GM12878 (cell line): ENCODE measurements at regions not wholly inside any gene's neighbourhood (a gene's known extent, or its start where the extent isn't known, plus 50 kb on each side); places are given as distances from the start of the nearest gene placed in this dataset.
"Not testable (repeated sequence)": the region's sequence is repeated elsewhere in the genome, so short reads cannot be mapped to it uniquely, and the experiment has no call there.

ENCODE experiments used
- ATAC-seq: fragments of 200-7000 bp; cut with Tn5 transposase; 3 replicates; pipeline ENCODE4 v1.9.1; 2020; ENCODE audit warnings: mild to moderate bottlenecking, moderate library complexity
- BruUV-seq: library from RNA; stranded (reverse); fragments of 400-500 nt; replicated peaks from 2 replicates; lab custom pipeline; 2021; lab: Mats Ljungman, UMichigan
- CTCF ChIA-PET: fragments of 300-600 bp; sonication (Branson Sonifier 250); formaldehyde crosslinking; extraction: SDS; loops from one replicate; lab custom pipeline; 2021; ENCODE audit warnings: inconsistent platforms; lab: Yijun Ruan, JAX
- POLR2A ChIA-PET: fragments of 350-600 bp; formaldehyde crosslinking; extraction: SDS; loops from one replicate; lab custom pipeline; 2021; ENCODE audit warnings: inconsistent platforms; lab: Charles Lee
- RAD21 ChIA-PET: fragments of 300-600 bp; sonication (Branson Sonifier 250); formaldehyde crosslinking; loops from one replicate; lab custom pipeline; 2023; ENCODE audit warnings: antibody characterized with exemption; ENCODE audit not compliant: unreplicated experiment; lab: Charles Lee
- SMC1A ChIA-PET: fragments of 300-600 bp; sonication (Branson Sonifier 250); formaldehyde crosslinking; loops from one replicate; lab custom pipeline; 2023; ENCODE audit not compliant: unreplicated experiment, uncharacterized antibody; lab: Charles Lee
- DNase-seq: peaks from one replicate; pipeline ENCODE4 v3.0.0-alpha.2; 2011; ENCODE audit warnings: low read depth, low spot score
- FAIRE-seq: peaks from 3 replicates; lab custom pipeline; 2011; peaks lifted over from hg19 to GRCh38; lab: Jason Lieb, UNC
- H2AFZ ChIP-seq: 2 replicates; pipeline ENCODE4 v1.6.0; 2011; ENCODE audit warnings: low read depth, low read length, control low read depth; ENCODE audit not compliant: control insufficient read depth
- H3K27ac ChIP-seq: 2 replicates; pipeline ENCODE4 v1.5.1; 2011; ENCODE audit warnings: control low read depth; ENCODE audit not compliant: control insufficient read depth, insufficient read depth
- H3K27me3 ChIP-seq, 2 experiments: replicated peaks in 1 of 2; 2 replicates each; pipeline versions ENCODE4 v1.6.0 to v1.6.1; 2011; ENCODE audit warnings: low read length in 1 of 2; ENCODE audit not compliant: control insufficient read depth in 2 of 2, insufficient read depth in 2 of 2
- H3K36me3 ChIP-seq, 2 experiments: 2 replicates each; pipeline ENCODE4 v1.5.1; 2011; ENCODE audit warnings: low read length in 1 of 2; ENCODE audit not compliant: control insufficient read depth in 2 of 2, insufficient read depth in 2 of 2
- H3K4me1 ChIP-seq: 2 replicates; pipeline ENCODE4 v1.6.1; 2011; ENCODE audit warnings: mild to moderate bottlenecking, low read length, moderate library complexity, mixed read lengths; ENCODE audit not compliant: control insufficient read depth, insufficient read depth
- H3K4me2 ChIP-seq: 2 replicates; pipeline ENCODE4 v1.6.0; 2011; ENCODE audit warnings: control low read depth; ENCODE audit not compliant: control insufficient read depth, insufficient read depth
- H3K4me3 ChIP-seq: fragments of 200-600 bp; sonication (generic); 2 replicates; pipeline ENCODE4 v1.5.1; 2016
- H3K79me2 ChIP-seq: 2 replicates; pipeline ENCODE4 v1.6.0; 2011; ENCODE audit warnings: low read length; ENCODE audit not compliant: control insufficient read depth, insufficient read depth
- H3K9ac ChIP-seq: 2 replicates; pipeline ENCODE4 v1.8.0; 2011; ENCODE audit warnings: low read length, control low read depth, mixed read lengths; ENCODE audit not compliant: control insufficient read depth, insufficient read depth
- H3K9me3 ChIP-seq: replicated peaks from 3 replicates; pipeline ENCODE4 v1.5.1; 2011; ENCODE audit warnings: mild to moderate bottlenecking, low read length; ENCODE audit not compliant: control insufficient read depth, insufficient read depth
- H4K20me1 ChIP-seq: 2 replicates; pipeline ENCODE4 v1.6.0; 2011; ENCODE audit not compliant: control insufficient read depth, insufficient read depth
- EGR1 ChIP-seq, 2 experiments: IDR thresholded peaks; 1 replicate in 1 of 2; 2 replicates in 1 of 2; pipeline ENCODE4 v1.6.1; 2011 to 2012; ENCODE audit warnings: low read depth in 2 of 2, low read length in 2 of 2, borderline replicate concordance in 1 of 2, mild to moderate bottlenecking in 1 of 2, moderate library complexity in 1 of 2
- NFYB ChIP-seq: IDR thresholded peaks from 2 replicates; pipeline ENCODE4 v1.6.1; 2011; ENCODE audit warnings: low read depth, mild to moderate bottlenecking, low read length, improper control_type of control experiment, moderate library complexity; ENCODE audit not compliant: insufficient read depth
- RAD21 ChIP-seq: IDR thresholded peaks from 2 replicates; pipeline ENCODE4 v1.6.1; 2011; ENCODE audit warnings: mild to moderate bottlenecking, low read depth, low read length, moderate library complexity; ENCODE audit not compliant: insufficient read depth
- TCF12 ChIP-seq: IDR thresholded peaks from 2 replicates; pipeline ENCODE4 v1.6.1; 2011; ENCODE audit warnings: low read depth, mild to moderate bottlenecking, low read length
- WGBS: methylation state at CpG from one replicate; pipeline ENCODE4 v1.1.6; 2016; ENCODE audit warnings: low lambda C conversion rate; ENCODE audit not compliant: insufficient replicate concordance, insufficient coverage; ENCODE audit errors: missing lambda C conversion rate; 5-methylcytosine and 5-hydroxymethylcytosine counted together
- in situ Hi-C: fragments of 300-500 bp; cut with MboI; formaldehyde crosslinking; loops from 9 replicates; pipeline ENCODE4 v1.14.3; 2018; ENCODE audit warnings: mixed read lengths
- intact Hi-C: fragments of 100-400 bp; cut with micrococcal nuclease; formaldehyde crosslinking; loops from one replicate; pipeline ENCODE4 v1.14.2; 2022; ENCODE audit not compliant: unreplicated experiment

- no peak overlapping the region for H3K4me2 ChIP-seq
- no peak overlapping the region for H3K27ac ChIP-seq
- H3K4me1 ChIP-seq = no peaks in the 10 kb centered on the region
- TF ChIP-seq TCF12 (no peak), EGR1 (IDR thresholded peaks at IDR 0.05; ENCODE audit: borderline replicate concordance in 1 of 2, low read depth in 2 of 2, low read length in 2 of 2) (no peak)
- TF ChIP-seq, all 136 proteins: peak for 0
- in situ Hi-C loops = no loop called here
- Histone ChIP-seq H2AFZ (no peak overlapping the region), H3K4me3 (no peak overlapping the region), H3K27me3 (no peaks in the 10 kb centered on the region), H3K79me2 (no peaks in the 10 kb centered on the region), H3K9ac (no peak overlapping the region), H4K20me1 (no peaks in the 10 kb centered on the region), H3K9me3 (no peaks in the 10 kb centered on the region), H3K36me3 (no peaks in the 10 kb centered on the region)
- intact Hi-C loops = no loop called here
- DNase-seq (no peak), FAIRE-seq (no peak), ATAC-seq (no peak)
- ChIA-PET POLR2A (interaction anchor here (0.6 kb wide), 1 partner anchor 552 kb away, joined by 3 read pairs; no protein-coding TSS in a partner anchor), CTCF (no interaction called here), SMC1A (no interaction called here), RAD21 (no interaction called here)
- BruUV-seq = no TSS peak
Observed at GRCh38 chr3:112709911-112710310, 69.0 kb upstream of the CCDC80 start.

DNA sequence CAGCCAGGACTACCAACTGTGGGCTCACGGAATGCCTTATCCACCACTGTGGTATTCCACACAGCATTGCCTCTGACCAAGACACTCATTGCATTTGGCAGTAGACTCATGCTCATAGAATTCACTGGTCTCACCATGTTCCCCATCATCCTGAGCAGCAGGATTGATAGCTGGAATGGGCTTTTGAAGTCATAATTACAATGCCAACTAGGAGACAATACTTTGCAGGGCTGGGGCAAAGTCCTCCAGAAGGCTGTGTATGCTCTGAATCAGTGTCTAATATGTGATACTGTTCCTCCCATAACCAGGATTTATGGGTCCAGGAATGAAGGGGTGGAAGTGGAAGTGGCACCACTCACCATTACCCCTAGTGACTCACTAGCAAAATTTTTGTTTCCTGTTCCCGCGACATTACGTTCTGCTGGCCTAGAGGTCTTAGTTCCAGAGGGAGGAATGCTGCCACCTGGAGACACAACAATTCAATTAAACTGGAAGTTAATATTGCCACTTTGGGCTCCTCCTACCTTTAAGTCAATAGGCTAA is 58.6 kb upstream of the CCDC80 start:
- RAD21 ChIA-PET = no interaction called here
- intact Hi-C loops = no loop called here

DNA sequence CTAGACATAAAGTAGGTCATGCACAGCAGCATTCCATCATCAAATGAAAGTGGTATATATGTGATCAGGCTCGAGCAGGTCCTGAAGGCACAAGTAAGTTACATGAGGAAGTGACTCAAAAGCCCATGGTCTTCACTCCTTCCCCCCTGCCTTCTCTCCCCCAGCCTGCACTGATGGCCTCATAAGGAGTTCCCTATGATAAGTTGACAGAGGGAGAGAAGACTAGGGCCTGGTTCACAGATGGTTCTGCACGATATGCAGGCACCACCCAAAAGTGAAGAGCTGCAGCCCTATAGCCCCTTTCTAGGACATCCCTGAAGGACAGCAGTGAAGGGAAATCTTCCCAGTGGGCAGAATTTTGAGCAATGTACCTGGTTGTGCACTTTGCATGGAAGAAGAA is 57.5 kb upstream of the CCDC80 start:
- FAIRE-seq, H3K9ac ChIP-seq, H2AFZ ChIP-seq, SMC1A ChIA-PET, H3K79me2 ChIP-seq, H3K9me3 ChIP-seq, RAD21 ChIA-PET, H3K4me1 ChIP-seq, H3K4me2 ChIP-seq, ATAC-seq, POLR2A ChIA-PET, in situ Hi-C loops, BruUV-seq, H3K27ac ChIP-seq, H3K36me3 ChIP-seq, H3K4me3 ChIP-seq, DNase-seq, intact Hi-C loops, CTCF ChIA-PET, H3K27me3 ChIP-seq, H4K20me1 ChIP-seq: not testable (repeated sequence)
- 39% methylated on average over 2 of the region's 2 CpGs for WGBS

More for the DNA sequence above, 58.6 kb upstream of the CCDC80 start:
- BruUV-seq = no TSS peak
- Histone ChIP-seq H3K9ac (no peak overlapping the region), H3K27me3 (no peaks in the 10 kb centered on the region; a peak in 3 of 4 replicates), H2AFZ (no peak overlapping the region), H3K27ac (no peak overlapping the region), H3K4me1 (no peaks in the 10 kb centered on the region), H3K4me3 (no peak overlapping the region), H4K20me1 (no peaks in the 10 kb centered on the region), H3K4me2 (no peak overlapping the region), H3K36me3 (no peaks in the 10 kb centered on the region), H3K9me3 (no peaks in the 10 kb centered on the region; the same call in 2 of the 3 replicates), H3K79me2 (no peaks in the 10 kb centered on the region)
- in situ Hi-C loops = no loop called here
- ChIA-PET CTCF (no interaction called here), SMC1A (no interaction called here), POLR2A (no interaction called here)
- FAIRE-seq = no peak
- no peak for DNase-seq
- WGBS = 82% methylated on average over 4 of the region's 4 CpGs
- ATAC-seq = no peak
- TF ChIP-seq NFYB (no peak), RAD21 (0 out of 2 replicates have a peak, but pooled peaks have one; percentile 1)
